Mucosa of descending colon (tissue), 3 donors: ENCODE measurements at regions not wholly inside any gene's neighbourhood (a gene's known extent, or its start where the extent isn't known, plus 50 kb on each side); places are given as distances from the start of the nearest gene placed in this dataset.

Experiments
- ATAC-seq: fragments of 200-7000 bp; cut with Tn5 transposase; one replicate; pipeline ENCODE4 v1.9.1; 2020; ENCODE audit warnings: mild to moderate bottlenecking, moderate library complexity
- DNase-seq, 3 donors: peaks; one replicate each; pipeline ENCODE4 v3.0.0-alpha.2; 2020
- H3K36me3 ChIP-seq: fragments of 200-600 bp; one replicate; pipeline ENCODE4 v1.8.0; 2021; ENCODE audit warnings: low read depth, mild to moderate bottlenecking
- H3K4me1 ChIP-seq: fragments of 200-600 bp; one replicate; pipeline ENCODE4 v1.8.0; 2021; ENCODE audit warnings: low read depth, mild to moderate bottlenecking
- H3K4me3 ChIP-seq: fragments of 200-600 bp; one replicate; pipeline ENCODE4 v1.8.0; 2021; ENCODE audit warnings: mild to moderate bottlenecking
- H3K9me3 ChIP-seq: fragments of 200-600 bp; one replicate; pipeline ENCODE4 v1.8.0; 2021; ENCODE audit warnings: mild to moderate bottlenecking
- intact Hi-C, 2 donors: fragments of 100-400 bp; cut with DNase I in 1 of 2; cut with micrococcal nuclease in 1 of 2; formaldehyde crosslinking; loops; one replicate each; pipeline versions ENCODE4 v1.11.0 to v1.11.1; 2022; cut with DNase I, micrococcal nuclease
- TF ChIP-seq, protein P1 (sequence below): fragments of 200-600 bp; IDR thresholded peaks from one replicate; pipeline ENCODE4 v1.8.0; 2022; ENCODE audit warnings: antibody characterized with exemption, mild to moderate bottlenecking
- donor health status: DM: no; HTN: no; CAD: no; lungs with moderate emphysema.
- donor health status: DM: no; HTN: no; CAD: no.
- donor health status: DM: no; HTN: yes; CAD: no.

DNA sequence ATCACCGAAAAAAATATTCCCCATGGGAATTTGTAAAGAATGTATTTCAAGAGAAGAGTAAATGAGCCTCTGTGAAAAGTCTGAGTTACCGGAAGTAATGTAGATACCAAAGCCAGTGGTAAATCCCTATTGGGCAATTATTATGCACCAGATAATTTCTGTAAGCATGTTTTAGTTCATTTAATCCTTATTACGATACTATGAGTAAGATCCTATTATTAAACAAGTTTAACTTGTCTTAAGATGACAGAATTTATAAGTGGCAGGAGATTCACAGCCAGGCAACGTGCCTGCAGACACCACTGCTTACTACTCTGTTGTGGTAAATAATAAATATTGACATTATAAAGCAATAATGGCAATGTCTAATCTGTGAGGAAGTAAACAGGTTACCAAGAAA lies 280.8 kb upstream of the RGPD4 start:
- intact Hi-C loops, result no loop called here
- no peak overlapping the region for H3K4me3 ChIP-seq
- ATAC-seq (no peak), DNase-seq (no peak)
- H3K4me1 ChIP-seq, result no peaks in the 10 kb centered on the region
- no peaks in the 10 kb centered on the region for H3K36me3 ChIP-seq
- no peaks in the 10 kb centered on the region for H3K9me3 ChIP-seq
- TF ChIP-seq, protein P1, sequence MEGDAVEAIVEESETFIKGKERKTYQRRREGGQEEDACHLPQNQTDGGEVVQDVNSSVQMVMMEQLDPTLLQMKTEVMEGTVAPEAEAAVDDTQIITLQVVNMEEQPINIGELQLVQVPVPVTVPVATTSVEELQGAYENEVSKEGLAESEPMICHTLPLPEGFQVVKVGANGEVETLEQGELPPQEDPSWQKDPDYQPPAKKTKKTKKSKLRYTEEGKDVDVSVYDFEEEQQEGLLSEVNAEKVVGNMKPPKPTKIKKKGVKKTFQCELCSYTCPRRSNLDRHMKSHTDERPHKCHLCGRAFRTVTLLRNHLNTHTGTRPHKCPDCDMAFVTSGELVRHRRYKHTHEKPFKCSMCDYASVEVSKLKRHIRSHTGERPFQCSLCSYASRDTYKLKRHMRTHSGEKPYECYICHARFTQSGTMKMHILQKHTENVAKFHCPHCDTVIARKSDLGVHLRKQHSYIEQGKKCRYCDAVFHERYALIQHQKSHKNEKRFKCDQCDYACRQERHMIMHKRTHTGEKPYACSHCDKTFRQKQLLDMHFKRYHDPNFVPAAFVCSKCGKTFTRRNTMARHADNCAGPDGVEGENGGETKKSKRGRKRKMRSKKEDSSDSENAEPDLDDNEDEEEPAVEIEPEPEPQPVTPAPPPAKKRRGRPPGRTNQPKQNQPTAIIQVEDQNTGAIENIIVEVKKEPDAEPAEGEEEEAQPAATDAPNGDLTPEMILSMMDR, result no peak

DNA sequence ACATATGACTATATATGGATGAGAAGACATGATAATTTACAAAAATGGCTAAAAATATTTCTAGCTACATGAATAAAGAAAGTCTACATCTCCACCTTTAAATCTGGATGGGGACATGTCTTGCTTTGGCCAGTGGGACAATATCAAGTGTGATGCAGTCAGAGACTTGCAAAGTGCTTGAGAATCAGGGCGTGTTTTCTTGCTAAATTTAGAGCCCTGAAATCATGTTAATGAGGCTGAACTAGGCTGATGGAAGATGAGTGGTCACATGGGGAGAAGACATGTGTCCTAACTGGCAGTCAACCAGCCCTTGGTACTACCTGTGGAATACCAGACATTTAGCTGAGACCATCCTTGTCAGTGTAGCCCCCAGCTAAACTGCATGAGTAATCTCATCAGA lies 278.5 kb upstream of the RGPD4 start:
- intact Hi-C loops, result no loop called here
- Histone ChIP-seq H3K4me1 (no peaks in the 10 kb centered on the region), H3K9me3 (no peaks in the 10 kb centered on the region), H3K4me3 (no peak overlapping the region), H3K36me3 (no peaks in the 10 kb centered on the region)
- TF ChIP-seq, protein P1, result no peak
- ATAC-seq, result no peak
- DNase-seq, result no peak

- TF ChIP-seq, protein P1, result no peak
- H3K4me1 ChIP-seq, result no peaks in the 10 kb centered on the region
- no peaks in the 10 kb centered on the region for H3K36me3 ChIP-seq
- no peak for DNase-seq
- intact Hi-C loops, result no loop called here
- no peak for ATAC-seq
- no peak overlapping the region for H3K4me3 ChIP-seq
- H3K9me3 ChIP-seq, result peaks cover 21% of the 10 kb centered on the region
These were observed 273.6 kb upstream of the RGPD4 start for GRCh38 chr2:107553046-107553445.

GRCh38 chr2:107553539-107553938 lies 273.2 kb upstream of the RGPD4 start:
- Histone ChIP-seq H3K9me3 (peaks cover 21% of the 10 kb centered on the region), H3K36me3 (no peaks in the 10 kb centered on the region), H3K4me3 (no peak overlapping the region), H3K4me1 (no peaks in the 10 kb centered on the region)
- intact Hi-C loops, result no loop called here
- DNase-seq (no peak), ATAC-seq (no peak)
- TF ChIP-seq, protein P1, result no peak

GRCh38 chr2:107556038-107556627 lies 270.6 kb upstream of the RGPD4 start:
- ATAC-seq, result no peak
- Histone ChIP-seq H3K9me3 (peaks cover 21% of the 10 kb centered on the region), H3K4me3 (no peak overlapping the region), H3K4me1 (no peaks in the 10 kb centered on the region), H3K36me3 (no peaks in the 10 kb centered on the region)
- intact Hi-C loops, result no loop called here
- TF ChIP-seq, protein P1, result no peak
- no peak for DNase-seq

DNA sequence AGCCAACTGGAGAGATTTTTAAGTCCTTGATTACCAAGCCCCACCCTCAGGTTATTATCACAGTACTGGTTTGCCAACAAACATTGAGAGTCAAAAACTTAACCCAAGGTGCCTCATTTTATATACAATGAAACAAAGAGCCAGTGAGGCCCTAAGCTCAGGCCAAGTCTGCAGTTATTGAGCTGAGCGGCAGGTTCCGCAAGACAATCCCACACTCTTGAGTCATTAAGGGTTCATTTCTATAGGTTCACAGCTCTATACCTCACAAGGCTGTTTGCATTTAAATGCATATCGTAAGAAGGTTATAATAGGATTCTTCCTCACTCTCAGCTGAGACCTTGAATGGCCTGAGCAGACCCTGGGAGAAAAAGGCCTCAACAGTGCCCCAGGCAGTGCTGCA lies 268.4 kb upstream of the RGPD4 start:
- no peaks in the 10 kb centered on the region for H3K4me1 ChIP-seq
- DNase-seq, result no peak
- intact Hi-C loops, result no loop called here
- peaks cover 21% of the 10 kb centered on the region for H3K9me3 ChIP-seq
- no peak for ATAC-seq
- TF ChIP-seq, protein P1, result no peak
- H3K36me3 ChIP-seq, result no peaks in the 10 kb centered on the region
- H3K4me3 ChIP-seq, result no peak overlapping the region
